SU-DHL-6 (cell line): ENCODE measurements at regions not wholly inside any gene's neighbourhood (a gene's known extent, or its start where the extent isn't known, plus 50 kb on each side); places are given as distances from the start of the nearest gene placed in this dataset.

Experiments
- H2AFZ ChIP-seq: fragments of 200-600 bp; sonication (generic); 2 replicates; pipeline ENCODE4 v1.6.1; 2014; ENCODE audit warnings: low read depth, mild to moderate bottlenecking, moderate library complexity, mixed read lengths, antibody characterized with exemption, low read length; ENCODE audit not compliant: severe bottlenecking
- H3F3A ChIP-seq: fragments of 200-600 bp; shearing (Covaris generic); 2 replicates; pipeline ENCODE4 v1.6.0; 2016; ENCODE audit warnings: antibody characterized with exemption, mild to moderate bottlenecking; ENCODE audit not compliant: insufficient read depth
- H3K27ac ChIP-seq: fragments of 200-600 bp; sonication (generic); 2 replicates; pipeline ENCODE4 v1.5.1; 2016; ENCODE audit warnings: low read depth, mild to moderate bottlenecking, low read length, moderate library complexity, mixed read lengths
- H3K27me3 ChIP-seq: fragments of 200-600 bp; sonication (generic), shearing (Covaris generic); 2 replicates; pipeline ENCODE4 v1.6.0; 2014; ENCODE audit warnings: mild to moderate bottlenecking, low read length
- H3K36me3 ChIP-seq: fragments of 200-600 bp; sonication (generic); 2 replicates; pipeline ENCODE4 v1.6.1; 2014; ENCODE audit warnings: mild to moderate bottlenecking, low read length, mixed read lengths
- H3K4me2 ChIP-seq: fragments of 300-600, 200-600 bp; shearing (Covaris generic), sonication (generic); 2 replicates; pipeline ENCODE4 v1.6.0; 2014; ENCODE audit warnings: low read length, low read depth, mild to moderate bottlenecking; ENCODE audit not compliant: poor library complexity, severe bottlenecking
- H3K4me3 ChIP-seq: fragments of 200-600 bp; sonication (generic); 2 replicates; pipeline ENCODE4 v1.5.1; 2014; ENCODE audit warnings: antibody characterized with exemption, low read length, mild to moderate bottlenecking, mixed read lengths; ENCODE audit not compliant: insufficient read depth, poor library complexity, severe bottlenecking
- H3K79me2 ChIP-seq: fragments of 200-600 bp; sonication (generic); 2 replicates; pipeline ENCODE4 v1.6.1; 2014; ENCODE audit warnings: mild to moderate bottlenecking, low read length, moderate library complexity; ENCODE audit not compliant: insufficient read depth
- H3K9ac ChIP-seq: fragments of 200-600 bp; sonication (generic); 2 replicates; pipeline ENCODE4 v1.7.0; 2014; ENCODE audit warnings: mild to moderate bottlenecking, low read length
- H3K9me2 ChIP-seq: fragments of 200-600 bp; sonication (generic); replicated peaks from 2 replicates; pipeline ENCODE4 v1.6.1; 2014; ENCODE audit warnings: low read length; ENCODE audit not compliant: insufficient read depth
- H3K9me3 ChIP-seq: fragments of 200-600 bp; sonication (generic); 2 replicates; pipeline ENCODE4 v1.6.1; 2014; ENCODE audit warnings: low read length, mixed read lengths; ENCODE audit not compliant: insufficient read depth
- H4K20me1 ChIP-seq: fragments of 200-600 bp; sonication (generic); 2 replicates; pipeline ENCODE4 v1.6.1; 2014; ENCODE audit warnings: low read depth, mild to moderate bottlenecking, antibody characterized with exemption, low read length, moderate library complexity, mixed read lengths
- EZH2phosphoT487 ChIP-seq: fragments of 200-600 bp; sonication (generic), shearing (Covaris generic); conservative IDR thresholded peaks from 2 replicates; pipeline ENCODE4 v1.6.1; 2018; ENCODE audit warnings: mild to moderate bottlenecking, antibody characterized with exemption, low read length, moderate library complexity, mixed read lengths
- TF ChIP-seq, protein P1 (sequence below): fragments of 200-600 bp; sonication (generic); IDR thresholded peaks from one replicate; pipeline ENCODE4 v1.5.1; 2017; ENCODE audit warnings: antibody characterized with exemption, mild to moderate bottlenecking, low read length, moderate library complexity; ENCODE audit not compliant: insufficient read depth, poor library complexity, severe bottlenecking

GRCh38 chr3:193771653-193772421, 178.8 kb downstream of the OPA1 start:
- TF ChIP-seq EZH2phosphoT487 = no peak
- TF ChIP-seq, protein P1, sequence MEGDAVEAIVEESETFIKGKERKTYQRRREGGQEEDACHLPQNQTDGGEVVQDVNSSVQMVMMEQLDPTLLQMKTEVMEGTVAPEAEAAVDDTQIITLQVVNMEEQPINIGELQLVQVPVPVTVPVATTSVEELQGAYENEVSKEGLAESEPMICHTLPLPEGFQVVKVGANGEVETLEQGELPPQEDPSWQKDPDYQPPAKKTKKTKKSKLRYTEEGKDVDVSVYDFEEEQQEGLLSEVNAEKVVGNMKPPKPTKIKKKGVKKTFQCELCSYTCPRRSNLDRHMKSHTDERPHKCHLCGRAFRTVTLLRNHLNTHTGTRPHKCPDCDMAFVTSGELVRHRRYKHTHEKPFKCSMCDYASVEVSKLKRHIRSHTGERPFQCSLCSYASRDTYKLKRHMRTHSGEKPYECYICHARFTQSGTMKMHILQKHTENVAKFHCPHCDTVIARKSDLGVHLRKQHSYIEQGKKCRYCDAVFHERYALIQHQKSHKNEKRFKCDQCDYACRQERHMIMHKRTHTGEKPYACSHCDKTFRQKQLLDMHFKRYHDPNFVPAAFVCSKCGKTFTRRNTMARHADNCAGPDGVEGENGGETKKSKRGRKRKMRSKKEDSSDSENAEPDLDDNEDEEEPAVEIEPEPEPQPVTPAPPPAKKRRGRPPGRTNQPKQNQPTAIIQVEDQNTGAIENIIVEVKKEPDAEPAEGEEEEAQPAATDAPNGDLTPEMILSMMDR = no peak
- Histone ChIP-seq H3K4me3 (no peak overlapping the region), H3K27me3 (no peaks in the 10 kb centered on the region), H4K20me1 (no peaks in the 10 kb centered on the region), H3K9me2 (no peaks in the 10 kb centered on the region), H3F3A (no peaks in the 10 kb centered on the region), H3K9ac (no peak overlapping the region), H2AFZ (no peak overlapping the region), H3K79me2 (no peaks in the 10 kb centered on the region), H3K9me3 (no peaks in the 10 kb centered on the region), H3K27ac (no peak overlapping the region), H3K36me3 (no peaks in the 10 kb centered on the region), H3K4me2 (no peak overlapping the region)

DNA sequence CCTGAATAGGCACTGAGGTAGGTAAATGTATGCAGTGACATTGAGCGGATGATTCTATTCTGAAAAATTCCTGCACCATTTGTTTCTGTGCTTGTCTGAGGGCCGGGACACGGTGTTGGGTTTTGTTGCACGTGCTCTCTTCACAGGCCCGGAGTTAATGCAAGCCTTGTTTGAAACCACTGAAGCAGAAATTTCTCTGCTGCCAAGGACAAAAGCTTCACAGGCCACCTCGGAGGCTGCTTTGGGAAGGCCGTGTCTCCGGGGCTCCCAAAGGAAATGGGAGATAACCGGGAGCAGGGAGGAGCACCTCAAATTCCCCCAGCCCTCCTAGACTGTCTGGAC, 179.4 kb downstream of the OPA1 start:
- Histone ChIP-seq H3K27ac (no peak overlapping the region), H2AFZ (no peak overlapping the region), H4K20me1 (no peaks in the 10 kb centered on the region), H3K79me2 (no peaks in the 10 kb centered on the region), H3K9ac (no peak overlapping the region), H3F3A (no peaks in the 10 kb centered on the region), H3K27me3 (no peaks in the 10 kb centered on the region), H3K9me3 (no peaks in the 10 kb centered on the region), H3K36me3 (no peaks in the 10 kb centered on the region), H3K4me2 (no peak overlapping the region), H3K4me3 (no peak overlapping the region), H3K9me2 (no peaks in the 10 kb centered on the region)
- TF ChIP-seq, protein P1 = no peak
- TF ChIP-seq EZH2phosphoT487 = no peak

- no peak overlapping the region for H3K4me3 ChIP-seq
- no peaks in the 10 kb centered on the region for H3K27me3 ChIP-seq
- no peaks in the 10 kb centered on the region for H3K9me3 ChIP-seq
- H3K27ac ChIP-seq = no peak overlapping the region
- no peaks in the 10 kb centered on the region for H4K20me1 ChIP-seq
- no peaks in the 10 kb centered on the region for H3K79me2 ChIP-seq
- TF ChIP-seq EZH2phosphoT487 = no peak
- TF ChIP-seq, protein P1 = no peak
- H3K36me3 ChIP-seq = no peaks in the 10 kb centered on the region
- H3F3A ChIP-seq = no peaks in the 10 kb centered on the region
- H3K9me2 ChIP-seq = no peaks in the 10 kb centered on the region
- H3K9ac ChIP-seq = no peak overlapping the region
- H3K4me2 ChIP-seq = no peak overlapping the region
- no peak overlapping the region for H2AFZ ChIP-seq
Measured at GRCh38 chr3:193773266-193774220, 180.5 kb downstream of the OPA1 start.
